ENCODE measurements at regions not wholly inside any gene's neighbourhood (a gene's known extent, or its start where the extent isn't known, plus 50 kb on each side); places are given as distances from the start of the nearest gene placed in this dataset.
"Not testable (repeated sequence)": the region's sequence is repeated elsewhere in the genome, so short reads cannot be mapped to it uniquely, and the experiment has no call there.

GRCh38 chr6:120774275-120774674 is 560.0 kb downstream of the TBC1D32 start:
- Histone ChIP-seq H3K4me3 (no peak overlapping the region), H3K36me3 (no peaks in the 10 kb centered on the region), H3K4me1 (no peaks in the 10 kb centered on the region), H3K9me3 (no peaks in the 10 kb centered on the region), H3K27me3 (no peaks in the 10 kb centered on the region), H3K27ac (no peak overlapping the region)
- intact Hi-C loops (cut with DNase I), result no loop called here
- TF ChIP-seq CTCF (IDR thresholded peaks at IDR 0.05), result no peak
- DNase-seq (ENCODE audit: low spot score in 2 of 2), result no peak

GRCh38 chr6:120771019-120771418 is 563.3 kb downstream of the TBC1D32 start:
- Histone ChIP-seq H3K4me3 (no peak overlapping the region), H3K36me3 (no peaks in the 10 kb centered on the region), H3K27me3 (no peaks in the 10 kb centered on the region), H3K9me3 (no peaks in the 10 kb centered on the region), H3K27ac (no peak overlapping the region), H3K4me1 (no peaks in the 10 kb centered on the region)
- intact Hi-C loops (cut with DNase I), result no loop called here
- no peak for DNase-seq (ENCODE audit: low spot score in 2 of 2)
- no peak for TF ChIP-seq CTCF (IDR thresholded peaks at IDR 0.05)

GRCh38 chr6:120764312-120764711 is 570.0 kb downstream of the TBC1D32 start:
- intact Hi-C loops (cut with DNase I), result no loop called here
- TF ChIP-seq CTCF (IDR thresholded peaks at IDR 0.05), result no peak
- Histone ChIP-seq H3K4me3 (no peak overlapping the region), H3K9me3 (no peaks in the 10 kb centered on the region), H3K27ac (no peak overlapping the region), H3K4me1 (no peaks in the 10 kb centered on the region), H3K27me3 (no peaks in the 10 kb centered on the region), H3K36me3 (no peaks in the 10 kb centered on the region)
- no peak for DNase-seq (ENCODE audit: low spot score in 2 of 2)

- no peak overlapping the region for H3K4me3 ChIP-seq
- H3K27ac ChIP-seq, result no peak overlapping the region
- no peaks in the 10 kb centered on the region for H3K36me3 ChIP-seq
- no peaks in the 10 kb centered on the region for H3K9me3 ChIP-seq
- no peaks in the 10 kb centered on the region for H3K27me3 ChIP-seq
- no peaks in the 10 kb centered on the region for H3K4me1 ChIP-seq
- intact Hi-C loops (cut with DNase I), result no loop called here
- TF ChIP-seq CTCF (IDR thresholded peaks at IDR 0.05), result no peak
- no peak for DNase-seq (ENCODE audit: low spot score in 2 of 2)
These were observed 574.7 kb downstream of the TBC1D32 start for GRCh38 chr6:120759570-120759969.

- DNase-seq (ENCODE audit: low spot score in 2 of 2); H3K27ac ChIP-seq; H3K4me1 ChIP-seq; H3K4me3 ChIP-seq; intact Hi-C loops (cut with DNase I); H3K9me3 ChIP-seq; H3K36me3 ChIP-seq; H3K27me3 ChIP-seq: not testable (repeated sequence)
These were observed 585.7 kb downstream of the TBC1D32 start for GRCh38 chr6:120748574-120748973.

GRCh38 chr6:120736740-120737139 is 597.5 kb downstream of the TBC1D32 start:
- DNase-seq (ENCODE audit: low spot score in 2 of 2), result no peak
- Histone ChIP-seq H3K9me3 (no peaks in the 10 kb centered on the region), H3K36me3 (no peaks in the 10 kb centered on the region), H3K4me1 (no peaks in the 10 kb centered on the region), H3K27ac (no peak overlapping the region), H3K4me3 (no peak overlapping the region), H3K27me3 (no peaks in the 10 kb centered on the region)
- intact Hi-C loops (cut with DNase I), result no loop called here
- TF ChIP-seq CTCF (IDR thresholded peaks at IDR 0.05), result no peak

Measured in ascending aorta (tissue), 2 donors.